ENCODE measurements at regions not wholly inside any gene's neighbourhood (a gene's known extent, or its start where the extent isn't known, plus 50 kb on each side); places are given as distances from the start of the nearest gene placed in this dataset.

- no peak overlapping the region for H3K4me3 Mint-ChIP-seq
- no peaks in the 10 kb centered on the region for H3K4me1 Mint-ChIP-seq (ENCODE audit: low read depth)
- intact Hi-C loops (cut with micrococcal nuclease), result no loop called here
- ATAC-seq (no peak), DNase-seq (no peak)
- H3K36me3 Mint-ChIP-seq (ENCODE audit: low read depth), result no peaks in the 10 kb centered on the region
- no peak for TF ChIP-seq CTCF (IDR thresholded peaks at IDR 0.05)
- H3K27ac Mint-ChIP-seq, result no peak overlapping the region
- ChIA-PET CTCF (interaction anchor here (0.7 kb wide), 1 partner anchor 517 kb away, joined by 3 read pairs; no protein-coding TSS in a partner anchor), POLR2A (no interaction called here)
- no peaks in the 10 kb centered on the region for H3K9me3 Mint-ChIP-seq
- peaks cover 9% of the 10 kb centered on the region for H3K27me3 Mint-ChIP-seq
These were observed 196.8 kb upstream of the DAPK1 start for GRCh38 chr9:87300915-87301314.

DNA sequence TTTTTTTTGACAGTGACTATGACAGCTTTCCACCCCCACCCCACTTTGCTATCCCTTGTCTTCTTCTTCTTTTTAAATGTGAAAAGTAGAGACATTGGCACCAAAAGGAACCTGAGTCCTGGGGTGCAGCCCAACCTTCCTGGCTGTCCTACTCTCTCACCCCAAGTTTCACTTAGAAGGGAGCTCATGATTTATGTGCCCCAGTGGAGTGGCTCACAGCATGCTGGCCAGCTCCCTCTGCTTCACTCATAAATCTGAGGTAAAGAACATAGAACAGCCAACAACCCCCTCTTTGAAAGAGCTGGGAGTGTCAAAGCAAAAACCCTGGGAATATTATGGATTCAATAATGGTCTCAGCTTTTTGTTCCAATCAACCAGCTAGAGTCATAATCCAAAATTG is 196.3 kb upstream of the DAPK1 start:
- Mint-ChIP-seq H3K4me3 (no peak overlapping the region), H3K4me1 (ENCODE audit: low read depth) (no peaks in the 10 kb centered on the region), H3K27me3 (peaks cover 9% of the 10 kb centered on the region), H3K9me3 (no peaks in the 10 kb centered on the region), H3K36me3 (ENCODE audit: low read depth) (no peaks in the 10 kb centered on the region), H3K27ac (no peak overlapping the region)
- no peak for DNase-seq
- no peak for ATAC-seq
- no peak for TF ChIP-seq CTCF (IDR thresholded peaks at IDR 0.05)
- ChIA-PET CTCF (no interaction called here), POLR2A (no interaction called here)
- intact Hi-C loops (cut with micrococcal nuclease), result no loop called here

GRCh38 chr9:87305151-87305550 is 192.5 kb upstream of the DAPK1 start:
- CTCF ChIA-PET, result no interaction called here
- H3K36me3 Mint-ChIP-seq (ENCODE audit: low read depth), result no peaks in the 10 kb centered on the region
- intact Hi-C loops (cut with micrococcal nuclease), result no loop called here
- no peak overlapping the region for H3K27ac Mint-ChIP-seq
- no peaks in the 10 kb centered on the region for H3K4me1 Mint-ChIP-seq (ENCODE audit: low read depth)
- ATAC-seq (no peak), DNase-seq (no peak)
- POLR2A ChIA-PET, result no interaction called here
- H3K9me3 Mint-ChIP-seq, result no peaks in the 10 kb centered on the region
- H3K4me3 Mint-ChIP-seq, result no peak overlapping the region
- H3K27me3 Mint-ChIP-seq, result peaks cover 10% of the 10 kb centered on the region
- no peak for TF ChIP-seq CTCF (IDR thresholded peaks at IDR 0.05)

- Mint-ChIP-seq H3K9me3 (no peaks in the 10 kb centered on the region), H3K27ac (no peak overlapping the region), H3K36me3 (ENCODE audit: low read depth) (no peaks in the 10 kb centered on the region), H3K4me3 (no peak overlapping the region), H3K27me3 (peaks cover 10% of the 10 kb centered on the region), H3K4me1 (ENCODE audit: low read depth) (no peaks in the 10 kb centered on the region)
- no peak for TF ChIP-seq CTCF (IDR thresholded peaks at IDR 0.05)
- intact Hi-C loops (cut with micrococcal nuclease), result no loop called here
- no peak for ATAC-seq
- POLR2A ChIA-PET, result no interaction called here
- CTCF ChIA-PET, result no interaction called here
- no peak for DNase-seq
These were observed 191.7 kb upstream of the DAPK1 start for GRCh38 chr9:87306006-87306405.

DNA sequence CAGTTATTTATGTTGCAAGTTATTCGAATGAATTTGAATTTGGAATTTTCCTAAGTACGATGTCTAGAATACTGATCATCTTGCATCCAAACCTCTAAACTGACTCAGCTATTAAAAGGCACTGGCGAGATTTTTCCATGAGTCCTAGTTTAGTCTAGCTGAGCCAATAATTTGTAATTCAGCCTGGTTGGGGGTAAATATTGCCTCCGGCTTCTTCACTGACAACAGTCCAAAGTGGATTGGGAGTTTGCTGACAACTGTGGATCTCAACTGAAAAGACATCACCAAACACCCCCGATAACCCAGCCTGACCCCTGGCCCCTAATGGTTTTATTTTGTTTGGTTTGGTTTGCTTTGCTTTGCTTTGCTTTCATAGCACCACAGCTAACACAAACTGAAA is 189.8 kb upstream of the DAPK1 start:
- CTCF ChIA-PET, result interaction anchor here (0.8 kb wide), 1 partner anchor 17 kb away, joined by 3 read pairs; no protein-coding TSS in a partner anchor

More for the DNA sequence above, 189.8 kb upstream of the DAPK1 start:
- Mint-ChIP-seq H3K27me3 (peaks cover 12% of the 10 kb centered on the region), H3K27ac (no peak overlapping the region), H3K4me3 (no peak overlapping the region), H3K9me3 (no peaks in the 10 kb centered on the region), H3K4me1 (ENCODE audit: low read depth) (no peaks in the 10 kb centered on the region), H3K36me3 (ENCODE audit: low read depth) (no peaks in the 10 kb centered on the region)
- intact Hi-C loops (cut with micrococcal nuclease), result no loop called here
- TF ChIP-seq CTCF (IDR thresholded peaks at IDR 0.05), result no peak
- POLR2A ChIA-PET, result no interaction called here
- DNase-seq (no peak), ATAC-seq (no peak)

Measured in activated CD8-positive, alpha-beta T cell treated with anti-CD3 and anti-CD28 coated beads for 36 hours (primary cell).